ENCODE measurements at regions not wholly inside any gene's neighbourhood (a gene's known extent, or its start where the extent isn't known, plus 50 kb on each side); places are given as distances from the start of the nearest gene placed in this dataset.

DNA sequence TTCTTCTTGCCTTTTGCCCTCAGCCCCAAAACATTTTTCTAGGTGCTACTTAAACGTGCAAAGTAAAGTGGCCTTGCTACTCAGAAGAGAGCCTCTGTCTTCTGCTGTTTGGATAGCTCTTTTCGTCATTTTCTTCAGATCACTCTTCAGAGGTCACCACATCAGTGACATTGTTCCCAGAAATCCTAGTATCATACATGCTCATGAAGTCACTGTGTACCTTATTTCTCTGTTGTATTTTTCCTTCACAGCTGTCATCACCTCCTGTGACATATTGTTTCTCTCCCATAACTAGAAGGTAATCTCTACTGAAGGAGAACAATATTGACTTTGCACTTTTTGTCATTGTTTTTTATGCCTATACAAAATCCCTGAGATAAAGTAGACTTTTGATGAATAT is 237.0 kb upstream of the CDH18 start:
- DNase-seq (ENCODE audit: unreplicated experiment), result no peak
- BruUV-seq (replicated peaks), result no TSS peak
- ChIA-PET POLR2A (no interaction called here), CTCF (no interaction called here)
- Mint-ChIP-seq H3K9me3 (ENCODE audit: unreplicated experiment) (no peaks in the 10 kb centered on the region), H3K36me3 (ENCODE audit: insufficient read depth, unreplicated experiment) (no peaks in the 10 kb centered on the region), H3K4me1 (ENCODE audit: insufficient read depth, unreplicated experiment) (peaks cover 10% of the 10 kb centered on the region), H3K27me3 (ENCODE audit: insufficient read depth, unreplicated experiment) (no peaks in the 10 kb centered on the region), H3K27ac (ENCODE audit: low read depth, unreplicated experiment) (no peak overlapping the region), H3K4me3 (ENCODE audit: unreplicated experiment) (no peak overlapping the region)
- intact Hi-C loops (cut with micrococcal nuclease), result no loop called here
- TF ChIP-seq, protein P1, sequence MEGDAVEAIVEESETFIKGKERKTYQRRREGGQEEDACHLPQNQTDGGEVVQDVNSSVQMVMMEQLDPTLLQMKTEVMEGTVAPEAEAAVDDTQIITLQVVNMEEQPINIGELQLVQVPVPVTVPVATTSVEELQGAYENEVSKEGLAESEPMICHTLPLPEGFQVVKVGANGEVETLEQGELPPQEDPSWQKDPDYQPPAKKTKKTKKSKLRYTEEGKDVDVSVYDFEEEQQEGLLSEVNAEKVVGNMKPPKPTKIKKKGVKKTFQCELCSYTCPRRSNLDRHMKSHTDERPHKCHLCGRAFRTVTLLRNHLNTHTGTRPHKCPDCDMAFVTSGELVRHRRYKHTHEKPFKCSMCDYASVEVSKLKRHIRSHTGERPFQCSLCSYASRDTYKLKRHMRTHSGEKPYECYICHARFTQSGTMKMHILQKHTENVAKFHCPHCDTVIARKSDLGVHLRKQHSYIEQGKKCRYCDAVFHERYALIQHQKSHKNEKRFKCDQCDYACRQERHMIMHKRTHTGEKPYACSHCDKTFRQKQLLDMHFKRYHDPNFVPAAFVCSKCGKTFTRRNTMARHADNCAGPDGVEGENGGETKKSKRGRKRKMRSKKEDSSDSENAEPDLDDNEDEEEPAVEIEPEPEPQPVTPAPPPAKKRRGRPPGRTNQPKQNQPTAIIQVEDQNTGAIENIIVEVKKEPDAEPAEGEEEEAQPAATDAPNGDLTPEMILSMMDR (IDR thresholded peaks at IDR 0.05; ENCODE audit: unreplicated experiment), result no peak

DNA sequence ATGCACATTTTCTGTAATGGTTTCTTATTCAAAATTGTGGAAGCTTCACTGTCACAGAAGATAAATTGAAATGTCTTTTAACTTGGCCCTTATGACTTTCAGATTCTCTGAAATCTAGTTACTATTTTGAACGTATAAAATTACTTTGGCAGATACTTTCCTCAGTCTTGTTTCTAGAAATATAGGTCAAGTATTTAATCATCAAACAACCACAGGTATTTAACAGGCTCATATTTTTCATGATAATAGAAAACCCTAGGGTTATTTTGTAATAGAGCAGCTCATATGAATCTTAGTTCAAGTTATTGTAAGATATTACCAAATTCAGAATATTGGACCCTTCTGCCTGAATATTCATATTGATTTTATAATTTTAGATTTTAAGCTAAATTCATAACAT is 236.0 kb upstream of the CDH18 start:
- TF ChIP-seq, protein P1 (IDR thresholded peaks at IDR 0.05; ENCODE audit: unreplicated experiment), result no peak
- DNase-seq (ENCODE audit: unreplicated experiment), result no peak
- intact Hi-C loops (cut with micrococcal nuclease), result no loop called here
- Mint-ChIP-seq H3K27ac (ENCODE audit: low read depth, unreplicated experiment) (no peak overlapping the region), H3K9me3 (ENCODE audit: unreplicated experiment) (no peaks in the 10 kb centered on the region), H3K4me3 (ENCODE audit: unreplicated experiment) (no peak overlapping the region), H3K4me1 (ENCODE audit: insufficient read depth, unreplicated experiment) (peaks cover 10% of the 10 kb centered on the region), H3K27me3 (ENCODE audit: insufficient read depth, unreplicated experiment) (no peaks in the 10 kb centered on the region), H3K36me3 (ENCODE audit: insufficient read depth, unreplicated experiment) (no peaks in the 10 kb centered on the region)
- BruUV-seq (replicated peaks), result no TSS peak
- CTCF ChIA-PET, result no interaction called here
- POLR2A ChIA-PET, result interaction anchor here (0.7 kb wide), 1 partner anchor 10 kb away, joined by 3 read pairs; no protein-coding TSS in a partner anchor

DNA sequence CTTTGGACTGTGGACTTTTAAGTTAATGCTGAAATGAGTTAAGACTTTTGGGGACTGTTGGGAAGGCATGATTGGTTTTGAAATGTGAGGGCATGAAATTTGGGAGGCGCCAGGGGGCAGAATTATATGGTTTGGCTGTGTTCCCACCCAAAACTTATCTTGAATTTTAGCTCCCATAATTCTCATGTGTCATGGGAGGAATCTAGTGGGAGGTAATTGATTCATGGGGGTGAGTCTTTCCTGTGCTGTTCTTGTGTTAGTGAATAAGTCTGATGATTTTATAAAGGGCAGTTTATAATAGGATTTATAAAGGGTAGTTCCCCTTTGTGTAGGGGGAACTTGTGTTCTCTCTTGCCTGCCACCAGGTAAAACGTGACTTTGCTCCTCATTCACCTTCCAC is 235.5 kb upstream of the CDH18 start:
- peaks cover 10% of the 10 kb centered on the region for H3K4me1 Mint-ChIP-seq (ENCODE audit: insufficient read depth, unreplicated experiment)
- H3K4me3 Mint-ChIP-seq (ENCODE audit: unreplicated experiment), result no peak overlapping the region
- ChIA-PET POLR2A (interaction anchor here (0.6 kb wide), 1 partner anchor 129 kb away, joined by 3 read pairs; no protein-coding TSS in a partner anchor), CTCF (interaction anchor here (0.7 kb wide), 1 partner anchor 9 kb away, joined by 3 read pairs; no protein-coding TSS in a partner anchor)
- H3K27me3 Mint-ChIP-seq (ENCODE audit: insufficient read depth, unreplicated experiment), result no peaks in the 10 kb centered on the region
- intact Hi-C loops (cut with micrococcal nuclease), result no loop called here
- no peak for DNase-seq (ENCODE audit: unreplicated experiment)
- H3K36me3 Mint-ChIP-seq (ENCODE audit: insufficient read depth, unreplicated experiment), result no peaks in the 10 kb centered on the region
- no TSS peak for BruUV-seq (replicated peaks)
- no peaks in the 10 kb centered on the region for H3K9me3 Mint-ChIP-seq (ENCODE audit: unreplicated experiment)
- H3K27ac Mint-ChIP-seq (ENCODE audit: low read depth, unreplicated experiment), result no peak overlapping the region
- TF ChIP-seq, protein P1 (IDR thresholded peaks at IDR 0.05; ENCODE audit: unreplicated experiment), result no peak

DNA sequence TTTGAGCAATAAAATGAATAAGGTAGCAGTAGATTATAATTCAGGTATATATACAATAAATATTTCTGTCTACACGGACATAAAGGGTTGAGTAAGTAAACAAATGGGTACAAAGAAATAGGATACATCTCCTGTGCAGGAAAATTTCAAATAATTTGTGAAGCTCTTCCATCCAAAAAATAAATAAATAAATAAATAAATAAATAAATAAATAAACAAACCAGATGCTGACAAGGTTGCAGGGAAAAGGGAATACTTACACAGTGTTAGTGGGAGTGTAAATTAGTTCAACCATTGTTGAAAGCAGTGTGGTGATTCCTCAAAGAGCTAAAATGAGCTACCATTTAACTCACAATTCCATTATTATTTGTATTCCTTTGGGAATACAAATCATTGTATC is 227.3 kb upstream of the CDH18 start:
- TF ChIP-seq, protein P1 (IDR thresholded peaks at IDR 0.05; ENCODE audit: unreplicated experiment), result no peak
- H3K27ac Mint-ChIP-seq (ENCODE audit: low read depth, unreplicated experiment), result no peak overlapping the region
- DNase-seq (ENCODE audit: unreplicated experiment), result no peak
- H3K9me3 Mint-ChIP-seq (ENCODE audit: unreplicated experiment), result no peaks in the 10 kb centered on the region
- H3K4me3 Mint-ChIP-seq (ENCODE audit: unreplicated experiment), result no peak overlapping the region
- CTCF ChIA-PET, result interaction anchor here (0.6 kb wide), 2 partner anchors 16 to 1443 kb away, joined by 4 read pairs; no protein-coding TSS in a partner anchor
- no TSS peak for BruUV-seq (replicated peaks)
- POLR2A ChIA-PET, result interaction anchor here (0.6 kb wide), 1 partner anchor 8 kb away, joined by 3 read pairs; no protein-coding TSS in a partner anchor
- no peaks in the 10 kb centered on the region for H3K4me1 Mint-ChIP-seq (ENCODE audit: insufficient read depth, unreplicated experiment)
- no peaks in the 10 kb centered on the region for H3K36me3 Mint-ChIP-seq (ENCODE audit: insufficient read depth, unreplicated experiment)
- no peaks in the 10 kb centered on the region for H3K27me3 Mint-ChIP-seq (ENCODE audit: insufficient read depth, unreplicated experiment)
- intact Hi-C loops (cut with micrococcal nuclease), result no loop called here
